ENCODE measurements at regions not wholly inside any gene's neighbourhood (a gene's known extent, or its start where the extent isn't known, plus 50 kb on each side); places are given as distances from the start of the nearest gene placed in this dataset.

- no peak overlapping the region for H3K4me3 ChIP-seq (ENCODE audit: low read depth, low read length)
- DNase-seq (ENCODE audit: low read depth): no peak
- TF ChIP-seq CTCF (IDR thresholded peaks at IDR 0.05; ENCODE audit: low read depth, low read length, missing control alignments): no peak
Observed at GRCh38 chr9:87803166-87803565, 77.2 kb downstream of the CTSL start.

GRCh38 chr9:87803623-87804345 is 77.9 kb downstream of the CTSL start:
- TF ChIP-seq CTCF (IDR thresholded peaks at IDR 0.05; ENCODE audit: low read depth, low read length, missing control alignments): no peak
- DNase-seq (ENCODE audit: low read depth): no peak
- H3K4me3 ChIP-seq (ENCODE audit: low read depth, low read length): no peak overlapping the region

- H3K4me3 ChIP-seq (ENCODE audit: low read depth, low read length): no peak overlapping the region
- no peak for TF ChIP-seq CTCF (IDR thresholded peaks at IDR 0.05; ENCODE audit: low read depth, low read length, missing control alignments)
- DNase-seq (ENCODE audit: low read depth): no peak
Observed at GRCh38 chr9:87805259-87805658, 77.4 kb upstream of the SPATA31E1 start.

GRCh38 chr9:87810008-87810407 is 72.7 kb upstream of the SPATA31E1 start:
- no peak for TF ChIP-seq CTCF (IDR thresholded peaks at IDR 0.05; ENCODE audit: low read depth, low read length, missing control alignments)
- H3K4me3 ChIP-seq (ENCODE audit: low read depth, low read length): no peak overlapping the region
- no peak for DNase-seq (ENCODE audit: low read depth)

GRCh38 chr9:87810679-87811178 is 71.9 kb upstream of the SPATA31E1 start:
- no peak for TF ChIP-seq CTCF (IDR thresholded peaks at IDR 0.05; ENCODE audit: low read depth, low read length, missing control alignments)
- no peak overlapping the region for H3K4me3 ChIP-seq (ENCODE audit: low read depth, low read length)
- DNase-seq (ENCODE audit: low read depth): no peak

- H3K4me3 ChIP-seq (ENCODE audit: low read depth, low read length): no peak overlapping the region
- no peak for DNase-seq (ENCODE audit: low read depth)
- TF ChIP-seq CTCF (IDR thresholded peaks at IDR 0.05; ENCODE audit: low read depth, low read length, missing control alignments): peak; percentile 91
Observed at GRCh38 chr9:87812375-87813118, 70.1 kb upstream of the SPATA31E1 start.

All from GM12864 (cell line).